GM18526 (cell line): ENCODE measurements at regions not wholly inside any gene's neighbourhood (a gene's known extent, or its start where the extent isn't known, plus 50 kb on each side); places are given as distances from the start of the nearest gene placed in this dataset.

Source experiments
- POLR2A ChIP-seq: IDR thresholded peaks from 3 replicates; pipeline ENCODE4 v1.6.1; 2011; ENCODE audit not compliant: insufficient read length; ENCODE audit errors: extremely low read depth

DNA sequence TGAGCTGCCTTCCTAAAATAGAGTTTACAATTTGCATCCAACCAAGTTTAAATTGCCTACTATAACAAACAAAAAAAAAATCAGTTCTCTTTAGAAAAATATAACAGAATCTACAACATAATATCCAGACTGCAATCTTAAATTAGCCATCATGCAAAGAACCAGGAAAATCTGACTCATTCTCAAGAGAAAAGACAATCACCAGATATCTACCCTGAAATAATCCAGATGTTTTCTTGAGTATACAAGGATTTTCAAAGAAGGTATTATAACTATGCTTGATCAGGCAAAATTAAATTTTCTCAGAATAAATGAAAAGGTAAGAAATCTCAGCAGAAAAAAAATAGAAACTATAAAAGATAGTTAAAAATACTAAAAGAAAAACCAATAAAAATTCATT, 115.6 kb downstream of the CCER1 start:
- TF ChIP-seq POLR2A, result no peak

DNA sequence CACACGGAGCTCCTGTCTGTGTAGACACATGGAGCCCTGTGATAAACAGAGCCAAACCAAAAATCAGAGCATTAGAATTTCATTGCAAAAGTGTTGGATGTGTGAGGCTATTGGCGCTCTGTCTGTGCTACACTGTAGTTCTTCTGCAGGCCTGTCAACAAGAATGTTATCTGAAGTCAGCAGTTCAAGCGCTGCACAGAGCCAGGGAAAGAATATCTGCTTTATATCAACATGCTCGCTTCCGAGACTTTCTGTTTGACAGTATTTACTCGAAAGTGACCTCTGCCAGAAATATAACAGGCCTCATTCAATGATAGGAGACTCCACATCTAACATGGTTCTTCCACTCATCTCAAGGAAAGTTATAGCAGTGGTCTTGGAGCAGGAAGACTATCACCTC, 118.3 kb downstream of the CCER1 start:
- no peak for TF ChIP-seq POLR2A

DNA sequence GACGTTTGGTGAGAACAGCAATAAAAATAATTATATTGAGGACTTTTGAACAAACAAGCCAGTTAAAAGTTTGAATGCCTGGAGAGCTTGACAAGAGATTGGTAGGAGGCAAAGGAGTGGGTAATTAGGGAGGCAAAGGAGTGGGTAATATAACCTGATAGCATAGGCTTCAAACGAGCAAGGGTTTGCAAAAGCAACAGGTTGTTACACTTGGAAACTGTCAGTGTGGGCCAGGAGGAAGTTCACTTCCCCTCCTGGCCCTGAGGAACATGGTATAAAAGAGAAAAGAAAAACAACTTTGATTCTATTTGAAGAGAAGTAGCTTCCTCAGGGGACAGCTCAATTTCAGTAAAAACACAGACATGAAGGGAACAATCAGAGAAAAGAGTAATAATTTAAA, 121.7 kb downstream of the CCER1 start:
- no peak for TF ChIP-seq POLR2A

DNA sequence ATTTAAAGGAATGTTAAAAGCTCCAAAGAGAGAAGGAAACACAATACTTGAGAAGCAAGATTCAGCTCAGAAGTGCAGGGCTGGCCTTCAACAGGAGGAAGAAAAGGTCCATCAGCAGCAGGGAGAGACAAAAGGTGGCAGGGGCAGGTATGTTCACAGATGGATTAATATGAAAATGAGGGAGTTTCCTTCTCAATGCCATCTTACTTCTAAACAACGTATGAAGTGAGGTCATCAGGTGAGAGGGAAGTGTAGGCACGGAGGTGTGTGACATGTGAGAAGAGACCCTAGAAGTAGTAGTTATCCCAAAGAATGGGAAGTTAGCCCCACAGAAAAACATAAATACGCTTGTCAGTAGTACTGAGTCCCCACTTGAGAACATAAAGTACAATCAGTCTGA, 122.5 kb downstream of the CCER1 start:
- TF ChIP-seq POLR2A, result no peak

DNA sequence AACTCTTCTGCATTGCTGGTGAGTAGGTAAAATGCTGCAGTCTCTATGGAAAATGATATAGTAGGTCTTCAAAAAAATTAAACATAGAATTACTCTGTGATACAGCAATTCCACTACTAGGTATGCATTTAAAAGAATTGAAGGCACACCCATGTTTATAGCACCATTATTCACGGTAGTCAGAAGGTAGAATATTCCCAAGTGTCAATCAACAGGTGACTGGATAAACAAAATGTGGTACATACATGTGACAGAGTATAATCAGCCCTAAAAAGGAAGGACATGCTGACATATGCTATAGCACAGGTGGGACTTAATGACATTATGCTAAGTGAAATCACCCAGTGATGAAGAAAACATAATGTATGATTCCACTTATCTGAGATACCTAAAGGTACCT, 123.3 kb downstream of the CCER1 start:
- TF ChIP-seq POLR2A, result no peak

DNA sequence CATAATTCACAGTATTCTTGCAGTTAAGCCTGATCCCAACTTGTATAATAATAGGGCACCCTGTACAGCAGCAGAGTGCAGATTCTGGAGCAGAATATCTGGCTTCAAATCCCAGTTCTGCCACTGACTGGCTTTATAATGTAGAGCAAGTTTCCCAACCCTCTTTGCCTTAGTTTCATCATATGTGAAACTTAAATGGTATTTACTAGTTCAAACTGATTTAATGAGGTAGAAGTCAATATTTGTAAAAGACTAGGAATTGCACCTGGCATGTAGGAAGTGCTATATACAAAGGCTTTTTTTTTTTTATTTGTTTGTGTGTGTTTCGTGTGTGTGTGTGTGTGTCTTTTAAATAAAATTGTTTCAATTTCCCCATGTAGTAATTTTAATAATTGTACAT, 125.9 kb downstream of the CCER1 start:
- TF ChIP-seq POLR2A, result no peak

DNA sequence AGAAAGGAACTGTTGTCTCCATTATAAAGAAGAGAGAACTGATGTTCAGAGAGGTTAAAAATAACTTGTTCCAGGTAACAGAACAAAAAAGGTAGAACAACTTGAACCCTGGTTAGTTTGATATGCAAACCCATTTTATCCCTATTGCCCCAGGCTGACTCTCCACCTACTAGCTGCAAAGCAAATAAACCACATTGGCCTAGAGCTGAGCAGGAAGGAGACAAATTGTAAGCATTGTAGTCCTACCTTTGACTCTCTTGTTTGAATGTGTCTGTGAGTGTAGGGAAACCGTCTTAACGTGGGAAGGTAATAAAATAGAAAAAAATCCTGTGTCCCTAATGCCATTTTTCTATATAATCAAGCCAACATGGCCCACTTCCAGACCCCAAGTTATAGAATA, 126.4 kb downstream of the CCER1 start:
- no peak for TF ChIP-seq POLR2A

DNA sequence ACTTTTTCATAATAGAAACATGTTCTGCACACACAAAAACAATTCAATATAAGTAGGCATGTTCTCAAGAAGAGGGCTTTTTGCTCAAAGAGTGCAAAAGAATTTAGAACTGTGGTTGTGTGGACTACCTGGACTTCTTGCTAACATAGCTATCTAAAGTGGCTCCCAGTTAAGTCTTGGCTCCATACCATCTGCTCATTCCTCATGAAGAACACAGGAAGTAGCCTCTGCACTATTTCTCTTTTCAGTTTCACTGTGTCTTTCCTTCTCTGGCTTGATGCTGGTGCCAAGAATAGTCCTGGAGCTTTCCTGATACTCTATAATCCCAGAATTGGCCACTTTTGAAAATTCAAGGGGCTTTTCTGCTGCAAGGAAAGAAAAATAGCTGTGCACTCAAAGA, 127.4 kb downstream of the CCER1 start:
- TF ChIP-seq POLR2A, result no peak

DNA sequence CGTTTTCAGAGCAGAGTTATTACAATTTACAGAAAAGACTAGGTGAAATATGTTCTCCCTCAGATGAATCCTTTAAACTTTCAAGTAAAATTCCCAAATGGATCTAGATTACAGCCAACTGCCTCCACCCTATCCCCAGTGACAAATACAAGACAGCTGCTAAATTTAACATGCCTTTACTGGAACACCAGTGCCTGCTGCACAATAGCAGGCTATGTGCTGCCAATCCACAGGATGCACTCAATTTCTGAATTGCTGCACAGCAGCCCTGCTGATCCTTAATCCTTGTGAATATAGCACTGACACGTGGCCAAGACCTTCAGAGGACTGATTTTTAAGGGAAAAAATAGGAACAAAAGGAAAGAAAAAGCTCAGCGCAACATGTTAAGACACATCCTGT, 128.9 kb downstream of the CCER1 start:
- TF ChIP-seq POLR2A, result no peak

DNA sequence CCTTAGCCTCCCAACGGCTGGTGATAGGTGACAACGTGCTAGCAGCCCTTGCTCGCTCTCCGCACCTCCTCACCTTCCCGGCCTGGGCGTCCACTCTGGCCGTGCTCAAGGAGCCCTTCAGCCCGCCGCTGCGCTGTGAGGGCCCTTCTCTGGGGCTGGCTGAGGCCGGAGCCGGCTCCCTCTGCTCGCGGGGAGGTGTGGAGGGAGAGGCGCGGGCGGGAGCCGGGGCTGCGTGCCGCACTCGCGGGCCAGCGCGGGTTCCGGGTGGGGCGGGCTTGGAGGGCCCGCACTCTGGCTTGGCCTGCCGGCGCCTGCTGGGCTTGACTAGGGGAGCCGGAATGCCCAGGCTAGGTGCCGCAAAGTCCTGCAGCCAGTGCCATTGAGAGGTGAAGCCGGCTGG, 131.1 kb downstream of the CCER1 start:
- TF ChIP-seq POLR2A, result no peak

DNA sequence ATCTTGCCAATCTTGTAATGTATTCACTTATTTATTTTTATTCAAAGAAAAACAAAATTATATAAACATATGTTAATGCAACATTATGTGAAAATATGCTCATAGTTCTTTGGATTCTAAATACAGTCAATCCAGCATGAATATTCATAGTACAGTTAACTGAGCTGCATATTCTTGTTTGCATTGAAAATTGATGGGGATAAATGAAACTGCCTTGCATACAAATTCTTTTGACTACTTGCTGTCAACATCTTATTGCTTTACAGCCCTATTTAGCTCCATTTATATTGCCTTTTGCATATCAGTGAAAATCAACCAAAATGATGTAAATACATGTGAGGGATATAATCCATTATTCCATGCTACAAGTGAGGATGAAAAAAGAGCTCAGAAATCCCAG, 135.3 kb downstream of the CCER1 start:
- no peak for TF ChIP-seq POLR2A

DNA sequence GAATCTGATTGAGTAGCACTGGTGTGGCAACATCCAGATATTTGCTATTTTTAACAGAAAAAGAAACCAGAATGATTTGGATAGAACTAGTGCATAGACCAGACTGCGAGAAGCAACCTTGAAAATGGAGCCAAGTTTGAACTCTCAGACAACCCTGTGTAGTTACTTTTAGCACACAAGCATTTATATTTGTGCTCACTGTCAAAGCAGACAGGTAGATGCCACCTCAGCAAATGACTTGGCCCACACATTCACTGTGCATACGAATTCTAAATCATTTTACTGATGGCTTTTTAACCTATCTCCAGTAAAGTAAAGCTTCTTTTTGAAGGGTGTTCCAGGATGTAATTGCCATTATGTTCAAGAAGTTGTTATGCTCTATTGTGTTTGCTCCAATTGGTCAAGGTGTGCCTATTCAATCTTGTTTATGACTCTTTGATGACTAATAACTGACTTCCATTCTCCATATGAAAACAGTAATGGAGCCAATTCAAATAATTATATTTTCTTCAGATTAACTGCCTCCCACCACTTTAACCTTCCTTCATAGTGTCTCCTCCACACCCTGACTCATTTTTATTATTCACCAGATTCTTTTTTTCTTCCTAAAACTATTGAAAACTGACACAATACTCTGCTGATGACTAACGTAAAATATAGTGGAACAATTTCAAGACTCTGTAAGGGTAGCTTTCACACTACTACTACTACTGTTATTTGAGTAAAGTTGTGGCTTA, 138.5 kb downstream of the CCER1 start:
- TF ChIP-seq POLR2A, result no peak

DNA sequence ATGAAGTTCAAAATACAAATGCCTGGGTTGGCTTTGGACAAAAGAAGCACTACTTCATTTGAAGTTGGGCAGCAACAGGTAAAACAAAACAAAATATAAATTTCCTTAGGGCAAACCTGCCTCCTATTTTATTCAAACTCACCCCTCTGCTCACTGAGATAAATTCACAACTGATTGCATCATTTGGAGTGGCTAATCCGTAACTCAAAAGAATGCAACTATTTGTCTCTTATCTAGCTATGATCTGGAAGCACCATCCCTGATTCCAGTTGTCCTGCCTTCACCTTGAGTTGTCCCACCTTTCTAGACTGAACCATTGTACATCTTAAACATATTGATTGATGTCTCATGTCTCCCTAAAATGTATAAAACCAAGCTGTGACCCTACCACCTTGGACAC, 145.0 kb downstream of the CCER1 start:
- no peak for TF ChIP-seq POLR2A

DNA sequence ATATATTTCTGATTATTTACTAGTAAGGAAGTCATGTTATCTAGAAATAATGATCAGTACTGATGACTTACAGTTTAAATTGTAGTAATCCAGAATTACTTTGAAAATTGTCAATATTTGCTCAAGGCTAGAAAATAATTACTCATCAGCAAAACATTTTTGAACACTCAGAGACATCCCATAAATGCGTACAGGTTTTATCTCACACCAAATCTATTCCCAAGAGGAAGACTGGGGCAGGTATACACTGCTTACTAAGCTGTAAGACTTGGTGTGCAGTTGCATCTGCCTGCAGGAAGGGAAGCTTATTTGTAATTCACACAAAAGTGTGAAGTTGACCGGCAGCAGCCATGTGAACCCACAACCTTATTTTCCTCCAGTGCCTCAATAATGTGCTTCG, 146.4 kb downstream of the CCER1 start:
- TF ChIP-seq POLR2A, result no peak

DNA sequence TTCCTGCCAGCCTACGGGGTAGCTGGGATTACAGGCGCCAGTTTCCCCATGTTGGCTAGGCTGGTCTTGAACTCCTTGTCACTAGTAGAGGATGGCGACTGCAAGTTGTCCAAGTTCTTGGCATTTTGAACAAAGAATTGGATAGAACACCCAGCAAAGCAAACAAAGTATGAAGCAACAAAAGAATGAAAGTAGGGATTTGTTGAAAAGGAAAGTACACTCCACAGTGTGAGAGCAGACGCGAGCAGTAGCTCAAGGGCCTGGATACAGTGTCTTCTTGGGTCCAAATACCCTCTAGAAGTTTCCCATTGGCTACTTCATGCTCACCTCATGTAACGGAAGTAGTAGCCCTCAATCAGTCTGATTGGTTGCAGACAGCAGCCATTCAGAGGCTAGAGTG, 152.2 kb downstream of the CCER1 start:
- no peak for TF ChIP-seq POLR2A

DNA sequence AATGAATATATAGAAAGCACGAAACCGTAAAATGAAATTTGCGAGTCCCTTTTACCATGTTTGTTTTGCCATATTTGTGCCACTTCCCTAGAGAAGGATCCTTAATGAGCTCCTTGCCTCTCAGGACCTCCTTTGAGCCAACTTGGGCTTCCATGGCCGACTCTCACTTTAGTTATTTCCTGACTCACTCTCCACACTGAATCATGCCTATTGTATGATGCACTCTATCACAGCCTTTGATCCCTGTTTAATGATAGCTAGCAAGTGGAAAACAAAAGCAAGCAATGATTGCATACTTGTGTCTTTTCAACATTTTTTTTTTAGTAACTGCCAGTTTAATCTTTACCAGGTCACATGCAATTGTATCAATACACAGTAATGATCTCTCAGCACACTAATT, 153.2 kb downstream of the CCER1 start:
- TF ChIP-seq POLR2A, result no peak

DNA sequence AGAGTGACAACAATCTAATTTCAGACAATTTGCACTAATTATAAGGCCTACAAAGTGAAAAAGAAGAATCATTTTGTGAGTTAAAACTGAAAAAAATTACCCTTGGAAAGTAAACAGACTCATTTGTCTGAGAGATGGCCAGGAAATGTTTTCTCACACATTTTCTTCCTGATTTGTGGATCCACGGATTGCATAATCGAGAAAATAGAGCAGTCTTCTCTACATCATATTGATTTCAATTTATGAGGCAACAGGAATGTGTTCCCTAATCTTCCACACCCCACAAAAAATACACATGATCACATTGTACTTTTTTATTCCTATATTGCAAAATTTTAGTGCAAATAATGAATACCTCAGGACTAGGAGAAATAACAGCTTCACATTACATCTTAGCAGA, 160.8 kb downstream of the CCER1 start:
- TF ChIP-seq POLR2A, result no peak
